HFFc6 (cell line): ENCODE measurements at regions not wholly inside any gene's neighbourhood (a gene's known extent, or its start where the extent isn't known, plus 50 kb on each side); places are given as distances from the start of the nearest gene placed in this dataset.

Source experiments
- DNase-seq: peaks from one replicate; pipeline ENCODE4 v3.0.0-alpha.2; 2018
- H3K27ac Mint-ChIP-seq: 2 replicates; pipeline ENCODE4 v1.8.0; 2020; ENCODE audit warnings: mild to moderate bottlenecking, mixed read lengths
- H3K27me3 Mint-ChIP-seq: 2 replicates; pipeline ENCODE4 v1.8.0; 2021; ENCODE audit warnings: mild to moderate bottlenecking, moderate library complexity, mixed read lengths; ENCODE audit not compliant: insufficient read depth
- H3K36me3 Mint-ChIP-seq: 2 replicates; pipeline ENCODE4 v1.8.0; 2021; ENCODE audit warnings: low read depth, mixed read lengths
- H3K4me1 Mint-ChIP-seq: 2 replicates; pipeline ENCODE4 v1.8.0; 2020; ENCODE audit warnings: low read depth, mixed read lengths
- H3K4me3 Mint-ChIP-seq: 2 replicates; pipeline ENCODE4 v1.8.0; 2020; ENCODE audit warnings: mild to moderate bottlenecking, moderate library complexity, mixed read lengths
- H3K9me3 Mint-ChIP-seq: 2 replicates; pipeline ENCODE4 v1.8.0; 2020; ENCODE audit warnings: mild to moderate bottlenecking, mixed read lengths
- TF ChIP-seq, protein P1 (sequence below): fragments of 200-600 bp; sonication (generic); IDR thresholded peaks from 2 replicates; pipeline ENCODE4 v1.5.0; 2021; ENCODE audit warnings: antibody characterized with exemption, mild to moderate bottlenecking

DNA sequence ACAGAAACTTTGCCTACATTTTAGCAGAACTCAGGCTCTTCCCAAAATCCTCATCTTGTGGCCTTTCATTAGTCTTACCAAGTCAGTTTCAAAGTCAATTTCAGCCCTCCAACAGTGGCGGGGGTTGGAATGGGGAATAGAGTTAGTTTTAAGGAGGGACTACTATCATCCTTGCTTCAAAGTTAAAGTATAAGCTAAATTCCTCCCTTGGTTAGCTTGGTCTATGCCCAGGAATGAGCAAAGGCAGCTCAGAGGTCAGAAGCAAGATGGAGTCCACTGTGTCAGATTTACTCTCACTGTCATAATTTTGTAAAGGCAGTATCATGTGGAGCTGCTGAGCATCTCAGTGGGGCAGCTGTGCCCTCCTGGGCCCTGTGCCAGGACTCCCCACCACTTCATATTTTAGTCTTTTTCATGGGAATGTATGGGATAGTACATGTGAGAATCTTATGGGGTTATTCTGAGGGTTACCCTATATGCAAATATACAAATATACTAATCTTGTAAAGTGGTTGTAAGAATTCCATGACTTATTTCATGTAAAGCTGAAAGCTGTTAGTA is 145.2 kb upstream of the MMADHC start:
- Mint-ChIP-seq H3K4me1 (peaks cover 65% of the 10 kb centered on the region), H3K27ac (peak overlapping the region; percentile 92)

DNA sequence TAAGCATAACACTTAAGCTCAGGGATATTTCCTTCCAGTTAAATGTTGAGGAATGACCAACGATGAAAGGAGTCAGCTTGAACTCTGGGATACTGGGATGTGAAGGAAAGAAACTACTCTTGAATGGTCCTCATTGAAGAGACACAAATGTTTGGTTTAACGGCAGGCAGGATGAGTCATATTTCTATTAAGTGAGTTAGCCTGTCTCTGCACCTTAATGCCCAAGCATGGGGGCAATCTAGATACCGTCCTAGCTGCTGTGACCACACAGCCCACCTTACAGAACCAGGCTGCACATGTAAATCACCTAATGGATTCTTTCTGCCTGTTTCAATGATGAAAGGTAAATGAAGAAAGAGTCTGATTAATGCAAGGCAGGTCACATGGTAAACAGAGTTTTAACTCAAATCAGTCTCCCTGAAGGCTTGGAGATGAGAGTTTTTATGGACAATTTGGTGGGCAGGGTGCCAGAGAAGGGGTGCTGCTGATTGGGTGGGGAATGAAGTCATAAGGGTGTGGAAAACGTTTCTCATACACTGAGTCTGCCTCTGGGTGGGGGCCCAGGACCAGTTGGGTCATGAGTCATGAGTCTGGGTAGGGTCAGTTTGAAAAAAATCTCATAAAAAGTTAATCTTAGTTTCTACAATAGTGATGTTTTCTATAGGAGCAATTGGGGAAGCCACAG is 144.6 kb upstream of the MMADHC start:
- TF ChIP-seq, protein P1, sequence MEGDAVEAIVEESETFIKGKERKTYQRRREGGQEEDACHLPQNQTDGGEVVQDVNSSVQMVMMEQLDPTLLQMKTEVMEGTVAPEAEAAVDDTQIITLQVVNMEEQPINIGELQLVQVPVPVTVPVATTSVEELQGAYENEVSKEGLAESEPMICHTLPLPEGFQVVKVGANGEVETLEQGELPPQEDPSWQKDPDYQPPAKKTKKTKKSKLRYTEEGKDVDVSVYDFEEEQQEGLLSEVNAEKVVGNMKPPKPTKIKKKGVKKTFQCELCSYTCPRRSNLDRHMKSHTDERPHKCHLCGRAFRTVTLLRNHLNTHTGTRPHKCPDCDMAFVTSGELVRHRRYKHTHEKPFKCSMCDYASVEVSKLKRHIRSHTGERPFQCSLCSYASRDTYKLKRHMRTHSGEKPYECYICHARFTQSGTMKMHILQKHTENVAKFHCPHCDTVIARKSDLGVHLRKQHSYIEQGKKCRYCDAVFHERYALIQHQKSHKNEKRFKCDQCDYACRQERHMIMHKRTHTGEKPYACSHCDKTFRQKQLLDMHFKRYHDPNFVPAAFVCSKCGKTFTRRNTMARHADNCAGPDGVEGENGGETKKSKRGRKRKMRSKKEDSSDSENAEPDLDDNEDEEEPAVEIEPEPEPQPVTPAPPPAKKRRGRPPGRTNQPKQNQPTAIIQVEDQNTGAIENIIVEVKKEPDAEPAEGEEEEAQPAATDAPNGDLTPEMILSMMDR = no peak
- Mint-ChIP-seq H3K36me3 (peaks cover 9% of the 10 kb centered on the region; the same call in 1 of the 2 replicates), H3K4me1 (peaks cover 66% of the 10 kb centered on the region), H3K9me3 (no peaks in the 10 kb centered on the region), H3K27ac (peak overlapping the region; percentile 92), H3K27me3 (no peaks in the 10 kb centered on the region), H3K4me3 (peak overlapping the region; percentile 73)
- peak; percentile 81 for DNase-seq

More for the DNA sequence above, 145.2 kb upstream of the MMADHC start:
- no peaks in the 10 kb centered on the region for H3K9me3 Mint-ChIP-seq
- TF ChIP-seq, protein P1 = no peak
- peaks cover 9% of the 10 kb centered on the region; the same call in 1 of the 2 replicates for H3K36me3 Mint-ChIP-seq
- peak; percentile 5 for DNase-seq
- H3K27me3 Mint-ChIP-seq = no peaks in the 10 kb centered on the region
- H3K4me3 Mint-ChIP-seq = peak overlapping the region; percentile 73; the same call in 1 of the 2 replicates

DNA sequence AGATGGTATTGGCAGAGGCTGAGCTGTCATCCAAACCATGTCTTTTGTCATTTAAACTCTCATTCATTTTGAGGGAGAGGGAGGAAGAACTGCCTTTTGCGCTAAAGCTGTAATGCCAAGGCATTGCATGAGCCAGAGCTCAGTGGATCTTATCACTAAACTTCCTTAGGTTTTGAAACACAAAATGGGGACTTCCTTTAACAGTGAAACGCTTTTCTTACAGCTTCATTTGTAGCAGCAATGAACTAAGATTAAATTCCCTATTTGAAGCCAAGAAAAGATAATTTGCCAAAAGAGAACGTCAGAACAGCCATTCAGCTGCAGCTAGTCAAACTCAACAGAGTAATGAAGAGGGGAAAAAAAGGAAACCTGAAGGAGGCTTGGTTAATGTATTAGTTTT is 143.5 kb upstream of the MMADHC start:
- H3K27ac Mint-ChIP-seq = peak overlapping the region; percentile 92; the same call in 1 of the 2 replicates
- peaks cover 60% of the 10 kb centered on the region for H3K4me1 Mint-ChIP-seq
- no peaks in the 10 kb centered on the region for H3K9me3 Mint-ChIP-seq

DNA sequence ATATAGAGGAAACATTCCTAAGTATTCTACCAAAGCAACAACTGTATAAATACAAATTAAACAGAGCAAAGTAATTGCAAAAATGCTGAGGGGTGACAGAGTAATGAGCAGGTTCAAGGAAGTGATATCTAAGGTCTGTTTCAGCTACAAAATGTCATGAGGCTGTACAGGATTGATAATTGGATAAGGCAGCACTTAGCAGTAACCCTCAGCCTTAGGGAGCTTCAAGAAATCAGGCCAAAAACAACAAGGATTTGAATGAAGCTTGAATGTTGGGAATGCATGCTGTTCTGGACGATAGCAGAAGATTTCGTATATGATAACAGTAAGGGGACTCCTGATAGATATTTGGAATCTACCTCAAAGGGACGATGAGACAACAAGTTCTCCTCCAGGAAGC is 142.0 kb upstream of the MMADHC start:
- H3K4me3 Mint-ChIP-seq = no peak overlapping the region
- no peak overlapping the region for H3K27ac Mint-ChIP-seq
- H3K9me3 Mint-ChIP-seq = no peaks in the 10 kb centered on the region
- no peaks in the 10 kb centered on the region; the same call in 1 of the 2 replicates for H3K27me3 Mint-ChIP-seq
- TF ChIP-seq, protein P1 = no peak
- DNase-seq = no peak
- H3K4me1 Mint-ChIP-seq = peaks cover 47% of the 10 kb centered on the region
- H3K36me3 Mint-ChIP-seq = no peaks in the 10 kb centered on the region

More for the DNA sequence above, 143.5 kb upstream of the MMADHC start:
- TF ChIP-seq, protein P1 = no peak
- DNase-seq = no peak
- H3K27me3 Mint-ChIP-seq = no peaks in the 10 kb centered on the region; the same call in 1 of the 2 replicates
- no peak overlapping the region for H3K4me3 Mint-ChIP-seq
- peaks cover 4% of the 10 kb centered on the region; the same call in 1 of the 2 replicates for H3K36me3 Mint-ChIP-seq

DNA sequence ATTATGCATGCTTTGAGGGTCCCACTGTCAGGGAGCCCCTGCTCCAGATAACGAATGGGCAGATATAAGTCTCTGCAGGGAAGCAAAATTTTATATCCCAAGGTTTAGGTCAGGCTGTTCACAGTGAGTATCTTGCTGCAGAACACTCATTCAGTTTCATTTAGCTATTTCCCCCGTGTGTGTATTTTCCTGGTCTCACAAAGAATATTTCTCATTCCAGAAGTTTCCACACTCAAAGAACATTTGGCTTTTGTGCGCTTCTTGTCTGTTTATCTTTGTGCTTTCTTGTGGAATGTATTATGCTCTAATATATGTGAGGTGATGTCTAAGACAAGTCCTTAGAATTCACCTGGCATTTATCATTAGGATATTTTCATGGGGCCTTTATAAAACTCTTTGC is 140.4 kb upstream of the MMADHC start:
- Mint-ChIP-seq H3K27me3 (no peaks in the 10 kb centered on the region; the same call in 1 of the 2 replicates), H3K9me3 (no peaks in the 10 kb centered on the region), H3K36me3 (no peaks in the 10 kb centered on the region; the same call in 1 of the 2 replicates), H3K4me1 (peaks cover 31% of the 10 kb centered on the region), H3K4me3 (no peak overlapping the region), H3K27ac (no peak overlapping the region)
- DNase-seq = no peak
- TF ChIP-seq, protein P1 = no peak
